ENCODE measurements at regions not wholly inside any gene's neighbourhood (a gene's known extent, or its start where the extent isn't known, plus 50 kb on each side); places are given as distances from the start of the nearest gene placed in this dataset.
"Not testable (repeated sequence)": the region's sequence is repeated elsewhere in the genome, so short reads cannot be mapped to it uniquely, and the experiment has no call there.

GRCh38 chr4:27121830-27122229 lies 261.2 kb downstream of the STIM2 start:
- DNase-seq (ENCODE audit: low read depth in 2 of 2), result no peak

GRCh38 chr4:27123123-27123768 lies 262.6 kb downstream of the STIM2 start:
- DNase-seq (ENCODE audit: low read depth in 2 of 2), result no peak

GRCh38 chr4:27123769-27124124 lies 263.1 kb downstream of the STIM2 start:
- no peak for DNase-seq (ENCODE audit: low read depth in 2 of 2)

- DNase-seq (ENCODE audit: low read depth in 2 of 2), result not testable (repeated sequence)
Measured at GRCh38 chr4:27126895-27127294, 266.3 kb downstream of the STIM2 start.

- no peak for DNase-seq (ENCODE audit: low read depth in 2 of 2)
Measured at GRCh38 chr4:27128443-27128842, 267.8 kb downstream of the STIM2 start.

GRCh38 chr4:27129871-27130366 lies 269.3 kb downstream of the STIM2 start:
- no peak for DNase-seq (ENCODE audit: low read depth in 2 of 2)

GRCh38 chr4:27132497-27132896 lies 271.9 kb downstream of the STIM2 start:
- DNase-seq (ENCODE audit: low read depth in 2 of 2), result no peak

GRCh38 chr4:27140486-27140885 lies 279.8 kb downstream of the STIM2 start:
- DNase-seq (ENCODE audit: low read depth in 2 of 2), result no peak

- no peak for DNase-seq (ENCODE audit: low read depth in 2 of 2)
Measured at GRCh38 chr4:27141530-27141929, 280.9 kb downstream of the STIM2 start.

- DNase-seq (ENCODE audit: low read depth in 2 of 2), result no peak
Measured at GRCh38 chr4:27142841-27143240, 282.2 kb downstream of the STIM2 start.

- no peak for DNase-seq (ENCODE audit: low read depth in 2 of 2)
Measured at GRCh38 chr4:27145597-27145996, 285.0 kb downstream of the STIM2 start.

- DNase-seq (ENCODE audit: low read depth in 2 of 2), result no peak
Measured at GRCh38 chr4:27148211-27148895, 287.7 kb downstream of the STIM2 start.

- DNase-seq (ENCODE audit: low read depth in 2 of 2), result no peak
Measured at GRCh38 chr4:27149541-27150212, 289.0 kb downstream of the STIM2 start.

- DNase-seq (ENCODE audit: low read depth in 2 of 2), result no peak
Measured at GRCh38 chr4:27152703-27153102, 292.1 kb downstream of the STIM2 start.

- no peak for DNase-seq (ENCODE audit: low read depth in 2 of 2)
Measured at GRCh38 chr4:27154706-27155105, 294.1 kb downstream of the STIM2 start.

- DNase-seq (ENCODE audit: low read depth in 2 of 2), result no peak
Measured at GRCh38 chr4:27161191-27161590, 300.6 kb downstream of the STIM2 start.

GRCh38 chr4:27168783-27169182 lies 308.1 kb downstream of the STIM2 start:
- DNase-seq (ENCODE audit: low read depth in 2 of 2), result no peak

GRCh38 chr4:27173280-27173679 lies 312.6 kb downstream of the STIM2 start:
- DNase-seq (ENCODE audit: low read depth in 2 of 2), result no peak

- no peak for DNase-seq (ENCODE audit: low read depth in 2 of 2)
Measured at GRCh38 chr4:27176400-27176799, 315.8 kb downstream of the STIM2 start.

- no peak for DNase-seq (ENCODE audit: low read depth in 2 of 2)
Measured at GRCh38 chr4:27176881-27177280, 316.2 kb downstream of the STIM2 start.

- no peak for DNase-seq (ENCODE audit: low read depth in 2 of 2)
Measured at GRCh38 chr4:27178061-27178460, 317.4 kb downstream of the STIM2 start.

GRCh38 chr4:27181693-27182092 lies 321.1 kb downstream of the STIM2 start:
- DNase-seq (ENCODE audit: low read depth in 2 of 2), result no peak

GRCh38 chr4:27182211-27182610 lies 321.6 kb downstream of the STIM2 start:
- no peak for DNase-seq (ENCODE audit: low read depth in 2 of 2)
